GM12891 (cell line): ENCODE measurements at regions not wholly inside any gene's neighbourhood (a gene's known extent, or its start where the extent isn't known, plus 50 kb on each side); places are given as distances from the start of the nearest gene placed in this dataset.

Experiments used
- DNase-seq: peaks from one replicate; pipeline ENCODE4 v3.0.0; 2011; ENCODE audit warnings: low spot score; ENCODE audit not compliant: insufficient read length
- FAIRE-seq: peaks from 2 replicates; lab custom pipeline; 2011; peaks lifted over from hg19 to GRCh38; lab: Jason Lieb, UNC
- PAX5 ChIP-seq: IDR thresholded peaks from 2 replicates; pipeline ENCODE4 v1.6.1; 2011; ENCODE audit warnings: low read length, moderate library complexity, mild to moderate bottlenecking; ENCODE audit not compliant: insufficient read depth, severe bottlenecking
- POLR2A ChIP-seq: IDR thresholded peaks from 2 replicates; pipeline ENCODE4 v1.6.1; 2011; ENCODE audit warnings: low read depth, low read length, control low read depth
- POLR2AphosphoS5 ChIP-seq: IDR thresholded peaks from 2 replicates; pipeline ENCODE4 v1.6.1; 2011; ENCODE audit warnings: low read depth, low read length, control low read depth
- POU2F2 ChIP-seq: IDR thresholded peaks from 2 replicates; pipeline ENCODE4 v1.6.1; 2011; ENCODE audit warnings: low read depth, mild to moderate bottlenecking, control low read depth, low read length, moderate library complexity
- SPI1 ChIP-seq: IDR thresholded peaks from 2 replicates; pipeline ENCODE4 v1.6.1; 2011; ENCODE audit warnings: low read depth, low read length, control low read depth
- TAF1 ChIP-seq: IDR thresholded peaks from 2 replicates; pipeline ENCODE4 v1.6.1; 2011; ENCODE audit warnings: low read depth, low read length, control low read depth

DNA sequence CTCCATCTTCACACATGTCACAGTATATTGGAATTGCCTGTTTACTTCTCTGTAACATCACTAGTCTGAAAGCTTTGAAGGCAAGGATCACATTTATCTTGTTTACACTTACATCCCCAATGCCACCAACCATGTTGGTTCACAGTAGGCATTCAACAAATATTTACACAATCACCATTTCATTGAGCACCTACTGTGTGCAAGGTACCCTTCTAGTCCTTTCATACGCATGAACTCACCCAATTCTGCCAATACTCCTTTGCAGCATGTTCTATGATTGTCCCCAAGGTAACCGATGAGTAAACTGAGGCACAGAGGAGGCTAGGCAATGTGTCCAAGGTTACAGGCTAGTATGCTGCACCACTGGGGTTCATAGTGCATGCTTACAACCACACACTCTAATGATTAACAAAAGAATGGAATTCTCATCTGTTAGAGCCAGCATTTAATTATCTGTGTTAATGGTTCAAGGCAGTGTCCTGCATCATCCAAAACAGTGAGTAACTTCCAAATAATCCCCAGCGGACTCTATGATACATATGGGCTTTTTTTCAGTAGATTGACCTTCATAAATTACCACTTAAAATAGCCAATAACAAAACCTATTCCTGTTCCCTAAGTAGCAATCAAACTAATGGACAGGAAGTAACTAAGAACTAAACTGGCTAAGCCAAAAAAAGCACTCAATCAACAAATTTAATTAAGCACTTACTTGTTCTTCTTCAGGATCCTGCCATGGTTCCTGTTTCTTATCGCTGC lies 364.5 kb upstream of the XYLT1 start:
- TF ChIP-seq TAF1, result no peak
- no peak for TF ChIP-seq POU2F2
- no peak for TF ChIP-seq POLR2A
- TF ChIP-seq SPI1, result no peak
- no peak for TF ChIP-seq POLR2AphosphoS5
- no peak for TF ChIP-seq PAX5
- FAIRE-seq (no peak), DNase-seq (no peak)

- DNase-seq (no peak), FAIRE-seq (no peak)
- no peak for TF ChIP-seq POLR2AphosphoS5
- TF ChIP-seq TAF1, result no peak
- no peak for TF ChIP-seq PAX5
- no peak for TF ChIP-seq SPI1
- TF ChIP-seq POU2F2, result no peak
- TF ChIP-seq POLR2A, result no peak
Observed at GRCh38 chr16:17832738-17833137, 362.0 kb upstream of the XYLT1 start.

- no peak for TF ChIP-seq POLR2A
- FAIRE-seq (no peak), DNase-seq (no peak)
Observed at GRCh38 chr16:17831330-17831729, 360.6 kb upstream of the XYLT1 start.

- no peak for FAIRE-seq
- DNase-seq, result no peak
- TF ChIP-seq POU2F2 (no peak), SPI1 (no peak)
Observed at GRCh38 chr16:17830651-17831050, 359.9 kb upstream of the XYLT1 start.

DNA sequence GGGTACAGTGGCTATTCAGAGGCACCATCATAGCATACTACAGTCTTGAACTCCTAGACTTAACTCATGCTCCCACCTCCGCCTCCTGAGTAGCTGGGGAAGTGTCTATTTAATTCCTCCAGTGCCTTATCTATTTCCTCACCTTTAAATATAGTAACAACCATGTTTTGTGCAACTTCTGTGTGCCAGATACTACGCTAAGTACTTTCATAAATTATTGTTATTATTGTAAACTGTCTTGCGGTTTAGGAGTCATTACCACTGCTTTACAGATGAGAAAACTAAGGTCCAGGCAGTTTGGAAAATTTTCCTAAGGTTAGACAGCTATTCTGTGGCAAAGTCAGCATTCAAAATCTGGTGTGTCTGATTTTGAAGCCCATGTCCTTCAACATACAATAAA lies 359.1 kb upstream of the XYLT1 start:
- no peak for DNase-seq
- no peak for FAIRE-seq
- no peak for TF ChIP-seq SPI1
- no peak for TF ChIP-seq PAX5
- TF ChIP-seq POLR2AphosphoS5, result no peak
- TF ChIP-seq POLR2A, result no peak

- no peak for DNase-seq
- FAIRE-seq, result no peak
- no peak for TF ChIP-seq POLR2A
- no peak for TF ChIP-seq POU2F2
- TF ChIP-seq SPI1, result no peak
- TF ChIP-seq POLR2AphosphoS5, result no peak
- TF ChIP-seq PAX5, result no peak
- TF ChIP-seq TAF1, result no peak
Observed at GRCh38 chr16:17828012-17828411, 357.3 kb upstream of the XYLT1 start.

DNA sequence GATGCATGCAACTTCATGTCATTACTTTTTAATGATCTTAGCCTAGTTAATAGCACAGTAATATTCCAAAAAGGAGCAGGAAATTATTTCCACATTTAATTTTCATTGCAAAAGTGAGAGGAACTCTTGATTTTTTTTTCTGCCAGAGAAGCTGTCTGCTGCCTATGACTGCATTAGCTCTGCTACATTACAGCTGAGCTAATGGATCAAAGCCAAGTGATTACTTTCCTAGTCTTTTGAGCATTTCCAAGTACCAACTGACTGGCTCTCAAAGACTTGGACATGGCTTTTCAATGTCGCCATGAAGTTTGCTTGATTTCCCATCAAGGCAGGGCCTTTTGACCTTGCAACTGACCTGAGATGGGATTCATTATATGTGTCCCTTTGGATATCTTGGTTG lies 356.6 kb upstream of the XYLT1 start:
- no peak for FAIRE-seq
- DNase-seq, result no peak
- TF ChIP-seq PAX5 (no peak), POU2F2 (no peak), POLR2AphosphoS5 (no peak), TAF1 (no peak), SPI1 (no peak), POLR2A (no peak)

GRCh38 chr16:17817943-17818342 lies 347.2 kb upstream of the XYLT1 start:
- TF ChIP-seq POU2F2 (no peak), POLR2AphosphoS5 (no peak)
- DNase-seq (no peak), FAIRE-seq (no peak)

GRCh38 chr16:17817260-17817659 lies 346.5 kb upstream of the XYLT1 start:
- FAIRE-seq, result no peak
- no peak for TF ChIP-seq SPI1
- TF ChIP-seq POU2F2, result no peak

DNA sequence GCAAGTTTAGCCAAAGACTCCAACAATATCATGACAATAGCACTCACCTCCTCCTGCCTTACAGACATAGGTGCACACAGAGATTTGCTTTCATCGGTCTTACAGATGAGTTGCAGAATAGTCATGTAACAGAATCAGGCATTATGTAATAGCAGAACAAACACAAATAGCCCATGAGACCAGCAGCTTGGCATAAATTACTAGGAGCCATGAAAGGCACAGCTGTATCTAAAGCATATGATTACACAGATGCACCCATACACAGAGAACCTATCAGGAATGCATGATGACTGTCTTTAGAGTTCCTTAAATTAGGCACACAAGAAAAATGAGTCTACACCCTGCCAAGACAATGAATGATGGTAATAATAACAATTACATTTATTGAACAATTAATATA lies 342.0 kb upstream of the XYLT1 start:
- FAIRE-seq (no peak), DNase-seq (no peak)
- no peak for TF ChIP-seq POLR2A
- no peak for TF ChIP-seq SPI1
- no peak for TF ChIP-seq TAF1
- no peak for TF ChIP-seq PAX5
- TF ChIP-seq POU2F2, result no peak
- no peak for TF ChIP-seq POLR2AphosphoS5

More at GRCh38 chr16:17817260-17817659, 346.5 kb upstream of the XYLT1 start:
- DNase-seq, result no peak
